Pulmonary artery endothelial cell (primary cell): ENCODE measurements at regions not wholly inside any gene's neighbourhood (a gene's known extent, or its start where the extent isn't known, plus 50 kb on each side); places are given as distances from the start of the nearest gene placed in this dataset.

Experiments used
- DNase-seq: peaks from one replicate; pipeline ENCODE4 v3.0.0-alpha.2; 2011; ENCODE audit warnings: low read depth, low spot score

DNA sequence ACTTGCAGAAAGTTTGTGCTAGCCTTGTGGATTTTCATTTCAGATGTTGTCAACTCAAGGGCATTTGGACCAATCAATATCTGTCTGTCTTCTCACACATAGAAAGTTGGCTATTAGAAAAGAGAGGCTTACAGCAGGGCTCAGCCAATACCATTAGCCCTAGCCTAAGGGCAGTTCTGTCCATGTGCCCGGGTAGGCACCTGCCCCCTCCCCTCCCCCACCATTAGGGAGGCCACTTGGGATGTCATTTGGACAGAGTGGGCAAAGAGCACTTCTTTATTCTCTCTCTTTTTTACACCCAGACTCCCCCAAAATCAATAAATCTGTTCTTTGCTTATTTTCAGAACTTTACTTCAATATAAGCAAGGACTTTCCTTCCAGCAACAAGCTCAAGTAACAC is 188.5 kb upstream of the MKI67 start:
- DNase-seq, result no peak

DNA sequence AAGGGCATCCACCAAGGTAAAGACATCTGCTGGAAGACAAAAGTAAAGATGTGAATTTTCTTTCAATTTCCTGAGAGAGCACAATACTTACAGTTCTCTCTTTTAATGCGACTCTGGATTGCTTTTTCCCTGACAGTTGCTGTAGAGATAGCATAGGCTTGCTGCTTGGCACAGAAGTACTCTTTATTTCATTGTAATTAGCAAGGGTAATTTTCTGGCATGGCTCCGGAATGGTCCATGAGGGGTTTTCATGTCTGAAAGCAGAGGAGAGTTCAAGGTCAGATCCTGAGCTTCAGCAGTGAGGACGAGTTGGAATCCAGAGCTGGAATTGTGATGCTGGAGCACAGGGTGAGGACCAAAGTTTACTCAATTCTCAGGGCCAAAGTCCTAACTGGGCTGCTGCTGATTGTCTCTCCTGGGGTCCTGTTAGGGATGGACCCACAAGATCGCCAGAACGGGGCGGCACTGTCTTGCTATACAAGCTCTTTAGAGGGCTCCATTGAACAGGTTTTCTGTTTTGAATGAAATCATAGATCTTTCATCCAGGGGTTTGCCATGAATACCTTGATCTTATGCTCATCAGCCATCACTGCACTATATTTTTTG is 190.0 kb upstream of the MKI67 start:
- no peak for DNase-seq

DNA sequence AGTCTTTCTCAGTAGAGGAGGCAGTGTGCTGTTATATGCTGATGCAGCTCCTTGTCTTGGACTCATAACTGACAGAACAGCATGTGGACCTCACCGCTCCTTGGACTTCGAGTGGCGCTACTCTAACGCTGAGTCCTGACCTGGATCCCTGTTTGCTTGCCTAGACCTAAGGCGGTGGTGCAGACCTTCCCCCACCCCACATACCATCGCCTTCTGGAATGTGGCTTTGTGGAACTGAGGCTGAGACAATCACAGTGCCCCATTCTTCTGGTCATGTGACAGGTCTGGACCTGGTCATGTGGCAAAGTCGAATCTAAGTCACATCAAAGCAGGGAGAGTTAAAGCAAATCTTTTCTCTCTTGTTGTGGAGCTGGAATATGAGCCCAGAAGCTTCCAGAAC is 190.7 kb upstream of the MKI67 start:
- no peak for DNase-seq

DNA sequence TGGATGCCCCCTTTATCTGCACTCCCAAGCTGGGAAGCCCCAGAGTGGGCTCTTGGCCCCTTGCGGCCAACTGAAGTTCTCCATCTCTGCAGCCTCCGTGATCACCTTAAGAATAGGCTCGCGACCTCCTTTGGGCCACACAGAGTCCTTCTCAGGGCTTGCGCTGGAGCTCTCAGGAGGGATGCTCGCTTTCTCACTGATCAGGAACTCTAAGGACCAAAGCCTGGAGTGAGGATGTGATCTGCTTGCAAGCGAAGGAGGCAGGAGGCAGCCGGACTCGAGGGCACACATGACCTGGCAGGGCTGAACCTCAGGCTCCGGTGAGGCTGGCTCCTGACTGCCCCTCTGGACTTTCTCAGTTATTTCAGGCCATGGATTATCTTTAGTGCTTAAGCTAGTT is 192.1 kb upstream of the MKI67 start:
- DNase-seq, result no peak

DNA sequence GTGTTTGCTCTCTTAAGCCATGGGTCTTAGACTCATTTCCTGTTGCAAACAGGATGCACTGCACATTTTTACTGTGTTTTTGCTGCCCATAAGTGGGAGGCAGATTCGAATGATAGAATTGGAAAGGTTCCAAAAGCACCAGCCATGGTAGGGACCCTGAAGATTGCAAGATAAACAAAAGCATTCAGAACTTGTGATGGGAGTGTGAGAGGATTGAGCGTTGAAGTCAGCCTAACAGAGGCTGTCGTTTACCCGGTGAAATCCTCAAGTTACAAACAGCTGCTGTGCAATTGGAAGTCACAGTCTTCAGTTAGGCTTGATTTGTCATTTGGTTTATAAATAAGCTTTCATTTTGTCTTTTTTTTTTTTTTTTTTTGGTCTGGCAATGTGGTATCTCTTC is 192.7 kb upstream of the MKI67 start:
- no peak for DNase-seq

DNA sequence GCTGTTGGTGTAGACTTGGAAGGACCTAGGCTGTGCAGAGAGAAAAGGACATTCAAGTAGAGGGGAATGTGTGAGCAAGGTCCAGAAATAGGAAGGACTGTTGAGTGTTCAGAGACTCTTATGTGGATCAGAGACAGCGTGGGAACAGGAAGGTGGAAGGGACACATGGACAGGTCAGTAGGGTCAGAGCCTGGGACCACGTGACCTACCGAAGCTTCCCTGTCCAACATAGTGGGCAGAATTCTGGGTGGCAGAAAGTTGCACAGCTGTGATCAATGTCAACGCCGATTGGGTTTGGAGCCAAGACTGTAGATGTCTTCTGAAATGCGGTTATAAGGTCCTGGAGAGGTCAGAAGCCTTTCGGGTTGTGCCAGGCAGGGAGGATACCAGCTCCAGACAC is 195.9 kb upstream of the MKI67 start:
- no peak for DNase-seq

DNA sequence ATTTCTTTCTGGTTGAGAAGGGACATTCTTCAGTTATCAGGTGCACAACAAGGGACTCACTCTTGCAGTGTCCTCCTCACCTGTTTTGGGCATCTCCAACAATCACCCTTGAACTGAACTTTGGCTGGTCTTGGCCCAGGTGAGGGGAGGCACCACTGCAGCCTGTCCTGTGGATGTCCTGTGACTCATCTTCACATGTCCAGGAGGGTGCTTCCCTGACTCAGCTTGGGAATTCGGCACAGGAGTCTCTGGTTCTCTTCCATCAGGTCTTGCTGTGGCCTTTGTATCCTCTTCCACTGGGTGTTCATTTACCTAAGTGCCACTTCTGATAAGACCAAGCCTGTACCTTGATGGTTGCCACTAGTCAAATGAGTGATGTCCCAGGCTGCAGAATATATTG is 196.7 kb upstream of the MKI67 start:
- no peak for DNase-seq

DNA sequence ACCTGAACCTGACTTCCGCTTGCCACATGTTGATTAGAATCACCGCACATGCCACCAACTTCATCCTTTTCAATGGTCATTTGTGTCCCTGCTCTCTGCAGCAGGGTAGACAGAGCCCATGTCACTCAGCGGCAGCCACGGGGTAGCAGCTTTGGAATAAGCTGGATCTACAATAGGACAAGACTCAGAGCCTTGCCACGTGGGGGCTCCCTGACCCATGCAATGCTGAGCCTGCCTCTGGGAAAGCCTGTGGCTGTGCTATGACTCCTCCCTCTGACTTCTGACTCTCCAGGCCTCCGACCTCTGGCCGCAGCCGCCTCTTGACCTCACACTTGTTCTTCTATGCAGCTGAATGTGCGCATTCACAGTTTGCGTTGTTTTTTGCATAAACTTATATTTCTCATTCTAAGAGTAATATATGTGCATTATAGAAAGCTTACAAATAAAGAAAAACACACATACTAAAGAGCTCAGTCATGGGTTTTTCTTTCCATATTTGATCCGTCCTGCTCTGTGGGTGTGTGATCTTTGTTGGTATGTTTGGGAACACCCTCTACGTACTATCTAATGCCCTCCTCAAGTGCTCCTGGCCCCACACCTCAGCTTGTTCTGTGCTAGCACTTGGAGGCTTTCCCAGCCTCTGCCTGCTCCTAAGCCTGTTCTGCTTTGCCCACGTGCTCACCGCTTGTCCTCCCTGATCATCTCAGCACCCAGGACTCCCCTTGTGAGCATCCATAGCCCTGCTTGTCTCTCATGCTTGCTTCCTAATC is 198.0 kb upstream of the MKI67 start:
- no peak for DNase-seq

DNA sequence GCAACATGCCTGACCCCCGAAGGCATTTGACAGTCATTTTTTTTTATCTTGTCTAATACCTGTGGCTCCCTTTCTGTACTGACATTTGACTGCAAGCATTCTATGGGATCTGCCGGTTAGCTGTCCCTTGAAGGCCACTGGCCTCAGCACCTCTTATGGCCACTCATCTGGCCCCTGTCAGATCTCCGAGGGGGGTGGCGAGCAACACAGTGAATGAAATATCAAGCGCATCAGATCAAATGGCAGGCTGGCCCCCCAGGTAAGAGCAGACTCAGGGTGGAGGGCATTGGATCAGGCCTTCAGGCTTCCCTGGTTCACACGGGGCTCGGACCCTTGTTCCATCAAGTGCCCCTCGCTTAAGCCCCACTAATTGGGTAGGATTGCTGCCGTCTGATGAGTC is 199.6 kb upstream of the MKI67 start:
- no peak for DNase-seq

DNA sequence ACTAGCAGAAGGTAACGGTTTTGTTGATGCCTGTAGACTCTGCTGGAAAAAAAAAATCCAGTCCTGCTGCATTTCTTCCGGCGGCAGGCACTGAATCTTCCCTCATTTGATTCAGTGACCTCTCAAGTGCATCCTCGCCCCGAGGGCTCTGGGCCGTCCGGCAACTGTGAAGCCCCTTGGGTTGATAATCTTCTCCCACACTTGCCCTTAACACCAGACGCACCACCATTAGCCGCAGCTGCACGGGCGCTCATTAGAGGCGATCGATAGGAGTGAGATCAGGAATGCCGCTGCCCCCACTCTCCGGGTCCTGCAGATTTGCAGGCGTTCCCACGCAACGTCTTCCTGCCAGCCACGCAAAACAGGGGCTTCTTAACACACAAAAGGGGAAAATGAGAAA is 200.0 kb upstream of the MKI67 start:
- no peak for DNase-seq

DNA sequence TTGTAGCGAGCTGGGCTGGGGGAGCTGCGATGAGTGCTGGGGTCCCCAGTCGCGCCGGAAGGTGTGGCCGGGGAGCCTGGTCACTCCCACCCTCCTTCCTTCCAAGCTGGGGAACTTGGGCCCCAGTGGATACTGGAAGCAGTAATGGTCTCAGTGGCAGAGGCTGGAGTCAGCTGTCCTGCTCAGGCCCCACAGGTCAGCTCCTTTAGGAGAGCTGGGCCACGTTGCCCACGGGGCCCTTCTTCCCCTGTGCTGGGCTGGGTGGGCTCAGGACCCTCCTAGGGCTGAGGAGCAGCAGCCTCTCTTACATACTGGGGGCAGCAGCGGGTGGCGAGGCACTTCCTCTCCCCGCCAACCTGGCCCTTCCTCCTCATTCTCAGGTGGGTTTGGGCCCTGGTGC is 200.6 kb upstream of the MKI67 start:
- DNase-seq, result no peak

DNA sequence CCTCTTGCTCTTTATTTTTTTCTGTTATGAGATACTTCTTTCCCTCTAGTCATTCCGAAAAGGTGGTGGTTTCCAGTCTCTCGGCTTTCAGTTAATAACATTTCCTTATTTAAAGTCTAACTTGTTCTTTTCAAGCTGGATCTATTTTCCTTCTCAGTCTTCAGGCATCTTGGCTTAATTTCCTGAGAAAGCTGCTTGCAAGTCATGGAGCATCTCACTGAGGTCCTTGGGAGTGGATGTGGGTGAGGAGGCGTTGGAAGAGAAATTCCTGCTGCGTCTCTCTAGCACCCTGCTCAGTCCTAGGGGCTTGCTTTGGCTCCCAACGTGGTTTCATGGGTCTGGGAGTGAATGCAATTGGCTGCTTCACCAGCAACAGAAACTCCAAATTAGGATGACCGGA is 210.2 kb upstream of the MKI67 start:
- no peak for DNase-seq

DNA sequence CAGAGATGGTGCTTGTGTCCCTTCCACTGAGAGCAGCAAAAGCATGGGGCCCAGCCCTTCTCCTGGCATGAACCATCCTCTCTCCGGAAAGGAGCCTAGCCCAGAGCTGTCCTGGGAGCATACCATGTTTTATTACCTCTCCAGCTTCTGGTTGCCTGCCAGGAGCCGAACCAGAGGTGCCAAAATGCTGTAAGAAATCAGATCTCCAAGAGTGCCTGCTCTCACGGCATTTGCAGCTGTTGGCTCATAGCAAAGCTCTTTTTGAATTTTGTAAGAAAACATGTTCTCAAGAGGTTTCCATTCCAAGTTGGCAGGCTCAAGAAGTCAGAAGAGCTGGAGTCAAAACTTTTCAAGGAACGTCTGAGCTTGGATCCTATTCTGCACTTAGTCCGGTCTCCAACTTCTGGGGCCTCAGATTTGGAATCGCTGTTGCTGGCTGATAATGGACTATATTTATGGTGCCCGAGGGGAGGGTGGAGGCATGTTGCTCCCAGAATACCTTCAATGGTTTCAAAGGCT is 211.7 kb upstream of the MKI67 start:
- DNase-seq, result no peak

DNA sequence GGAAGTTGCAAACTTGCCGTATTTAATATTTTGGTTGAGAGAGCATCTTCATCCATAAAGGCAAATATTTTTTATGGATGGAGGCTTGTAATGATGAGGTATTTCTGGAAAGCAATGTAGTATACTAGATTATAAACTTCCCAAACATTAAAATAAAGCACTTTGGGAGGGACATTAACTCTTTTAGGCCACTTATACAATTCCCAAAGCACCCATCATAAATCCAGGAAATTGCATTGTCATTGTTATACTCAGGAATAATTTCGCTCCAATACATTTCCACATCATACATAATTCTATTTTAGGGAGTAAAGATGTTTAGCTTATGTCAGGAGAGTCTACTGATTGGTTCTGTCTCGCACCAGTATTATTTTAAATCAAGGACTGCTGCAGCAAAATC is 212.7 kb upstream of the MKI67 start:
- no peak for DNase-seq

DNA sequence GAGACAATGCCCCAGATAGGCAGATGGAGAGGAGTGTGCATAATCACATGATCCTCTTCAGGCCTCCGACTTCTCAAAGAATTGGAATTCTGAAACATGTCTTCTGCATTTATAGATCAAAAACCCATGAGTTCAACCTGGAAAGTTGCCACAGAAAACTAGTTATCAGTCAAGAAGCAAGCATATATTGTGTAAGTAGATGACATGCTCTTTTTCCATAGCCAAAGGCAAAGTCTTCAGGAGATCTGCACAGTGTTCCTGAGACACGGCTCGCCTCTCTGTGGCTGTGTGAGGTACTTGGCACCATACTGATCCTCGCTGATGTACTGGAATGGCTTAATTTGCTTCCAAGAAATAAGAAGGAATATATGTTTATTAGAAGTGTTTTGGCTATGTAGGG is 213.5 kb upstream of the MKI67 start:
- no peak for DNase-seq

DNA sequence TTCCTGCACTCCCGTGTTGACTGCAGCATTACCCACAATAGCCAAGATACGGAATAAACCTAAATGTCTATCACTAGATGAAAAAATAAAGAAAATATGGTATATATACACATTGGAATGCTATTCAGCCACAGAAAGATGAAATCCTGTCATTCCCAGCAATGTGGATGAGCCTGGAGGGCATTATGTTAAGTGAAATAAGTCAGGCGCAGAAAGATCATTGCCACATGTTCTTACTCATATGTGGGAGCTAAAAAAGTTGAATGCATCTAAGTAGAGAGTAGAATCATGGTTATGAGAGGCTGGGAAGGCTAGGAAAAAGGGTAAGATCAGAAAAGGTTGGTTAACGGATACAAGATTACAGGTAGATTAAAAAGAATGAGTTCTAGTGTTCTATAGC is 219.1 kb upstream of the MKI67 start:
- no peak for DNase-seq

DNA sequence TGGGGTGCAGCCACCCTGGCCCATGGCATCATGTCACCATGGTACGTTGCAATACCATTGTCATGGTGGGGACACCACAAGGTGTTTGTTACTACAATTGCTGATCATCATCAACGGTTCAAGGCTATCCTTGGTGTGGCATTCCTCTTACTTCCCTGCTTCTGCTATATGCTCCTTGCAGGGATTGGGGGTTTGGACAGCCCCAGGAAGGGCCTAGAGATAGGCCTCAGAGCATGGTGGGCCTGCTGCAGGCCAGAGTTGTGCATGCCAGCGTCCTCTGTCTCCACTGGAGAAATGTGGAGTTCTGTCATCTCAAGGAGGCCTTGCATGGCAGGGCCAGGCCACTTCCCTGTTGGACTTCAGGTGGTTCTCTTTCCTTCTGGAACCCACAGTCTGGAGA is 234.6 kb upstream of the MKI67 start:
- DNase-seq, result no peak

DNA sequence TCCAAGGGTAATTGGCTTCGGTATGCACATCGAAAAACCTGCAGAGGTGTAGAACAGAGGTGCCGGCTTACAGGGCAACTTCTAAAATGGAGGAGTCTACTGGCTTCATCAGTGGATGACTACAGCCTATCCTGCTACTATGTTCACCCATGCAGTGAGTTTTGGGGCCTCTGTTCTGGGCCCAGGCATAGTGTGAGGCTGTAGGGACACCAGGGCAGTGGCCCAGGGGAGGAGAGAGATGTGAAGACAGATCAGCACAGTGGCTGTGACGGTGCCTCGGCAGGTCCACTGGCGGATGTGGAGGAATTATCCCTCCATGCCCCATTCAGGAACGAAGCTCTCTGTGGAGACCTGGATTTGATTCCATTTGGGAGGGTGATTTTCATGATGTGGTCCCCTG is 235.3 kb upstream of the MKI67 start:
- no peak for DNase-seq

DNA sequence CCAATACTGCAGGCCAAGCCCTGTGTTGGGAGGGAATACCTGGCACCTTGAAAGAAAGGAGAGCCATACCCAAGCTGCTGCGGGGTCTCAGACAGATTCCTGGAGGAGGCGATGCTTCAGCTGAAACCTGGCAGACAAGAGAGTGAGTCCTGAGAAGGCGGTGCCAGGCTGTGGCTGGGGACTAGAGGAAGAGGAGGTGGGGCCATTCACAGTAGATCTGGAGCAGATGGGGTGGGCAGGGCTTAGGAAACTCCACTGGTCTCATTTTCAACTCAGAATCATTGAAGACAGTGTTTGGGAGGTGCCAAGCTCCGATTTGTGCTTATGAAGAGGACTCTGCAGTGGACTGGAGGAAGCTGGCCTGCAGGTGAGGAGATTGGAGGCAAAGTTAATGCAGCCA is 236.3 kb upstream of the MKI67 start:
- DNase-seq, result no peak

DNA sequence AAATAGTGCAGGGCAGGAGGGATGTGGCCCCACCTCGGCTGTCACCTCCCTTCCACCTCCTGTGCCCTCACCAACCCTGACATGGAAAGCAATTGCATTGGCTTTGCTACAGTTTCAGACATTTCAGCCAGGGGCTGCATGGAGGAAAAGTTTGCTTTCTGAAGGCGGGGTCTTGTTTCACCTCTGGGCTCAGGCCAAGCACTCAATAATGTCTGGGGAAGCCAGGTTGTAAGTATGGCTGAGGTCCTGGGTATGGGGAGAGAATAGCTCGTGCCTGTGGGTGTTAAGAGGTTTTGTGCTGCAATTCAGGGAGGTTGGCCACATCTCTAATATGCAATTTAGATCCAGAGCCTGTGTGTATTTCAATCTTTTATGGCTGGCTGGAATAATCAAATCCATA is 238.4 kb upstream of the MKI67 start:
- no peak for DNase-seq

DNA sequence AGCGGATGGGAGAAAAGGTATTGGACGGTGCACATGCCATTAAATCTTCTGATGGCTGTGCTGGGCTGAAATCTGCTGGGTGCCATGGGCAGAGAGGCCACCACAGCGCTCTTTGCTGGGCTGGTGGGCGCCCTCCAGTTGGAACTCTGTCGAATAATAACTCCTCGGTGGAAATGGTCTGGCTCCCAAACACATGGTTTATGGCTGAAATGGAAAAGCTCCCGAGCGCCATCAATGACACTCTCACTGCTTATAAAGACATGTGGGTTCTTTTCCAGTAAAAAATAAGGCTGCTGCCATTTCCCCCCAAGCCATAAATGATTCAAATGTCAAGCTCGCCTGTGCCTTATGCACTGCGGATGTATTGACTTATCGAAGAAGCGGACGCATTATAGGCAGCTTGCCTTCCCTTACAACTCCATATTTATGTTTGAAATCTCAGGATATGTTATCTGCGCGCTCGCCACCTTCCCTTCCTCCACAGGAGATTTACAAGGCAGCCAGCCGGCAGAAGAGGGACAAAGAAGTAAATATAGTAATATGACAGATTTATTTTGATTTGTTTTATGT is 239.0 kb upstream of the MKI67 start:
- no peak for DNase-seq

DNA sequence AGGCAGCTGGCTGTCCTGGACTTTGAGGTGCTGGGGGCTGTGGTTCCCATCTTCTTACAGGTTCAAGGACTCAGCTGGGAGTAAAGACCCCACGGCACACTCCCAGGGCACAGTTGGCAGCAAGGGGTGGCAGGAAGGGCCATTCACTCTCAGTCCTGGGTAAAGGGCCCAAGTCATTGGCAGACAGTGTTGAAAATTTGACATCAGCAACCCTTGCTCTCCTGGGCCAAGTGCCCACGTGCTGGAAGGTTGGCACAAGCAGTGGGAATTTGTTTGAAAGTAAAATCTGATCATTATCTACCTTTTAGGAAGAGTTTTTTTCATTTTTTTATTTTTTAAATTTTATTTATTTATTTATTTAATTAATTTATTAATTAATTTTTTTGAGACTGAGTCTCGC is 241.6 kb upstream of the MKI67 start:
- no peak for DNase-seq

DNA sequence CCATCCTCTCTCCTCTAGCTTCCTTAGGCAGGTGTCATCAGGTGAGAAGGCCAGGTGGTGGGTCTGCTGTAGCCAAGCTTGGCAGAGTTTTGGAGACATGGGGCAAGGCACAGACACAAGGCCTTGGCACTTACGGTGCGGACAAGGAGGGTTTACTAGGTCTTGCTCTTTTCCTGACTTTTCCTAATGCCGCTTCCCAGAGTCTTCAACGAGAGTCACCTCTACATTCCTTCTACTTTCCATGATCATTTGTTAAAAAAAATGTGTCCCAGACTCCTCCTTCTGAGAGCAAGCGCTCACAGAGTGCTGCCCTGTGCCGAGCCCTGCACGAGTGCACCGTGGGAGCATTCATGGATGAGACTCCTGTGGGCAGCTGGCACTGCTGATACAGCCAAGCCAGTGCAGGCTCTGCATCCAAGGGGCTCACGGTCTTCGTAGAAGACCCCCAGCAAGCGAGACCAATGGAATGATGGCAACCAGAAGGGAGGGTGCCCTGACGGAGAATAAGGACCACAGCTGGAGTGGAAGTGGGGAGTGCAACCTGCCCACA is 243.0 kb upstream of the MKI67 start:
- no peak for DNase-seq
